Choroid plexus epithelial cell (primary cell): ENCODE measurements at regions not wholly inside any gene's neighbourhood (a gene's known extent, or its start where the extent isn't known, plus 50 kb on each side); places are given as distances from the start of the nearest gene placed in this dataset.

Experiments used
- DNase-seq: peaks from one replicate; pipeline ENCODE4 v3.0.0-alpha.2; 2010; ENCODE audit warnings: low read depth
- H3K4me3 ChIP-seq: 2 replicates; pipeline ENCODE4 v1.5.1; 2011; ENCODE audit warnings: low read depth, mild to moderate bottlenecking, control low read depth, low read length, moderate library complexity
- TF ChIP-seq, protein P1 (sequence below): conservative IDR thresholded peaks from 2 replicates; pipeline ENCODE4 v1.5.1; 2011; ENCODE audit warnings: low read depth, mild to moderate bottlenecking, control low read depth, inconsistent platforms, low read length, moderate library complexity

DNA sequence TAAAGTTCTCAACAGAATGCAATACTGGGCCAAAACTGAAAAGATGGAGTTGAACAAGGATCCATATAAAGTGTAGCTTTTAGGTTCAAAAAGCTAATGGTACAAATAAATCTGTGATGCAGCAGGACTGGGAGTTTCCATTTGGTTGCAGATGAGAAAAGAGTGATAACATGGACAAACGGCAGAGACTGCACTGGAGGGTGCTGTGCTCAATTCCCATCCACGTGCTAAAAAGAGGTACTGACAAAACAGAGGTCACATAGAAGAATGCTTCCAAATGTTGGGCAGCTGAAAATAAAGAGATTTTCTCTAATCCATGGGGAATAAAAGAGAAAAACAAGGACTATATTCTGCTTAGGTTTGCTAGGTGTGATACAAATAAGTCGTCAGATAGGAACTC, 461.6 kb downstream of the LIG4 start:
- TF ChIP-seq, protein P1, sequence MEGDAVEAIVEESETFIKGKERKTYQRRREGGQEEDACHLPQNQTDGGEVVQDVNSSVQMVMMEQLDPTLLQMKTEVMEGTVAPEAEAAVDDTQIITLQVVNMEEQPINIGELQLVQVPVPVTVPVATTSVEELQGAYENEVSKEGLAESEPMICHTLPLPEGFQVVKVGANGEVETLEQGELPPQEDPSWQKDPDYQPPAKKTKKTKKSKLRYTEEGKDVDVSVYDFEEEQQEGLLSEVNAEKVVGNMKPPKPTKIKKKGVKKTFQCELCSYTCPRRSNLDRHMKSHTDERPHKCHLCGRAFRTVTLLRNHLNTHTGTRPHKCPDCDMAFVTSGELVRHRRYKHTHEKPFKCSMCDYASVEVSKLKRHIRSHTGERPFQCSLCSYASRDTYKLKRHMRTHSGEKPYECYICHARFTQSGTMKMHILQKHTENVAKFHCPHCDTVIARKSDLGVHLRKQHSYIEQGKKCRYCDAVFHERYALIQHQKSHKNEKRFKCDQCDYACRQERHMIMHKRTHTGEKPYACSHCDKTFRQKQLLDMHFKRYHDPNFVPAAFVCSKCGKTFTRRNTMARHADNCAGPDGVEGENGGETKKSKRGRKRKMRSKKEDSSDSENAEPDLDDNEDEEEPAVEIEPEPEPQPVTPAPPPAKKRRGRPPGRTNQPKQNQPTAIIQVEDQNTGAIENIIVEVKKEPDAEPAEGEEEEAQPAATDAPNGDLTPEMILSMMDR, result no peak
- DNase-seq, result no peak
- H3K4me3 ChIP-seq, result no peak overlapping the region

DNA sequence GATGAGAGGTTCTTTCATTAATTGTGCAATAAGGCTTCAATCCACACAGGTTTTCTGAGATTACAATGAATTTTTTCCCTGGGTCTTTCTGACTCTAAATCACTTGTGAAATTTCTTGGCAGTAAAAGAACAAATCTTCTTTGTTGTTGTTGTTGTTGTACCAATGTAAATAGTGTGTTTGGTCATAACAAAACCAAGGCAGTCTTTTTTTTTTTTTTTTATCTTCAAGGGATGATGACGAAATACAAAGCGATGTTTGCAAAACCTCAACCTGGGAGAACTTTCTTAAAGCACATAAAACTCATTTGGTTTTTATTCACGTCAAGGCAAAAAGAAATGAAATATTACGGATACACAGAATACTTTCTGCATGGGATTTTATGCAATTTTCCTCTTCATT, 462.0 kb downstream of the LIG4 start:
- TF ChIP-seq, protein P1, result no peak

DNA sequence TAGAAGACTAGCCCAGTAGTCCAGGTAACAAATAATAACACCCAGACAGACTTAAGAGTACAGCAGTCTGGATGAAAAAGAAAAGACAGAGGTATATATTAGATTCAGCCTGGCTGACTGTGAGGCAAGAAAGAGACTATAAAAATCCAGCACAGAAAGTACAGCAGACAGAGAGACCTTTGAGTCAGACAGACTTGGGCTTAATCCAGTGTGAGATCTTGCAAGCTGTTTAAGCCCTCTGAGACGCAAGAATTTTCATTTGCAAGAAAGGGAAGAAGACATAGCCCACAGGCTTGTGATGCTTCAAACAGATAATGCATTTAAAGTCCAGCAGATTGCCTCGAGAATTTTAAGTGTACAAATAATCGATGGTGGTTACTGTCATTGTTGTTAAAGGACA, 471.4 kb downstream of the LIG4 start:
- peak; percentile 80 for DNase-seq
- no peak overlapping the region for H3K4me3 ChIP-seq
- TF ChIP-seq, protein P1, result no peak

More for the DNA sequence above, 462.0 kb downstream of the LIG4 start:
- H3K4me3 ChIP-seq, result no peak overlapping the region
- DNase-seq, result peak; percentile 46

DNA sequence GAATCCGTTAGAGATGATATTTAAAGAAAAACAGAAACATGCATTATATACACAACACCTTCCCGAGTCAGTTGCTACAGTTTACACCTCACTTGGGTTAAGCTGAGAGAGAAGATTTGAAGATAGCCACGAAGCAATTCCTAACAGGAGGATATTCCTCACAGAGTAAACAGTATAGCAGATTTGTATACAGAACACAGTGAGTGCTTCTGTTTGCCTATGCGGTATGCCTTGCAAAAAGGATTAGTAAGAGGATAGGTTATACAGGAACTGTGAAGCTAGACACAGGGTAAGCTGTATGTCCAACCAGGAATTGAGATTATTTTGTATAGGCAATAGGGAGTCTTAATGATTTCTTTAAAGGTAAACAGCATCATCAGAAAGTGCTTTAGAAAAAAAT, 471.8 kb downstream of the LIG4 start:
- no peak overlapping the region for H3K4me3 ChIP-seq
- DNase-seq, result no peak
- TF ChIP-seq, protein P1, result no peak

DNA sequence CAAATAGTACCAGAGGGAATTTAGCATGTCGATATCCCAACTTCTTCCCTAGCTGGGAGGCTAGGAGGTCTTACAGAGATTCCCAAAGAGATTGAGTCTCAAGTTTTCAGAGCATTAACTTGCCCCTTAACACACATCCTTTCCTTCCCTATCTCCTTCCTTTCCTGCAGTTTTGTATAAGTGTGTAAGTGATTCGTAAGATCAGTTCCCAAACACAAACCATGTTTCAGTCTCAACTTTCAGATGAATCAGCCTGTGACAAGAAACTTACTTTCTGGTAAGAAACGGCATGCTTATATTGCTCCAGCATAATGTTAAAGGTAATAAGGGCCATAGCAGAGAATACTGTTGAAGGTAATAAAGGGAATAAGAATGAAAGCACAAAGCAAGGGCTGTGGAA, 472.2 kb downstream of the LIG4 start:
- DNase-seq, result no peak

DNA sequence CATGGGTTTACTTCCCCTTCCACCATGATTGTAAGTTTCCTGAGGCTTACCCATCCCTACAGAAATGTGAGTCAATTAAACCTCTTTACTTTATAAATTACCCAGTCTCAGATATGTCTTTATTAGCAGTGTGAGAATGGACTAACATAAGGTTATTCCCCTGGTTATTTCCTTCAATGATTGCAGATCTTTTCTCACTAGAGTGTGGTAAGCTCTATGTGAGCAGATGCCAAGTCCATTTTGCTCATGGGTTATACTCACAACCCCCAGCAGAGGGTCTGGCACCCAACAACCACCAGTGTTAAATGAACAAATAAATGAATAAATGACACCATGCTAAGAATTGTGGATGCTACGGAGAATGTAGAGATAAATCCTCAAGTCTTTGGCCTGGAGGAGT, 472.8 kb downstream of the LIG4 start:
- DNase-seq, result no peak
- H3K4me3 ChIP-seq, result no peak overlapping the region
- TF ChIP-seq, protein P1, result peak; percentile 25

More for the DNA sequence above, 472.2 kb downstream of the LIG4 start:
- no peak overlapping the region for H3K4me3 ChIP-seq
- TF ChIP-seq, protein P1, result no peak

DNA sequence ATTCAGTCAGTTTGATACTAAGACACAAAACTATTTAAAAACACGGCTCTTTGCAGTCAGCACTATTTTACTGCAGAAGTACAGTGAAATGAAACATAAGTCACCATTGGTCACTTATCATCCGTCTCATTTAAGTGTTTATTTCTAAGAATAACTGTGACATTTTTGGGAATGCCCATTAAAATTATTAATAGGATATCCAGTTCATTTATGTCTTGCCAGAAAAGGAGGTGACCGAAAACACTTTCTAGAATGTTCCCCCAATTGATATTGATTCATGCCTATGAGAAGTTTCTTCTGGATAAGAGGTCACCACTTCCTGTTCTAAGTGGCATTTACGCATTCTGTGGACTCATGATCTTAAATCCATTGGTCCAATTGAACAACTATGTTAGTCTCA, 477.3 kb downstream of the LIG4 start:
- H3K4me3 ChIP-seq, result no peak overlapping the region
- DNase-seq, result no peak
- TF ChIP-seq, protein P1, result no peak
